GM12878 (cell line): ENCODE measurements at regions not wholly inside any gene's neighbourhood (a gene's known extent, or its start where the extent isn't known, plus 50 kb on each side); places are given as distances from the start of the nearest gene placed in this dataset.

Source experiments
- BCL11A ChIP-seq: IDR thresholded peaks from 2 replicates; pipeline ENCODE4 v1.6.1; 2011; ENCODE audit warnings: low read depth, low read length
- CTCF ChIP-seq, 3 experiments: IDR thresholded peaks in 2 of 3; conservative IDR thresholded peaks in 1 of 3; 2 replicates each; pipeline ENCODE4 v1.5.1; 2011; ENCODE audit warnings: low read depth in 3 of 3, low read length in 3 of 3, mild to moderate bottlenecking in 3 of 3, control low read depth in 2 of 3, moderate library complexity in 2 of 3, inconsistent platforms in 1 of 3, mixed read lengths in 1 of 3; ENCODE audit not compliant: control insufficient read depth in 2 of 3, insufficient read depth in 1 of 3; ENCODE audit errors: extremely low read depth in 1 of 3
- DPF2 ChIP-seq: fragments of 450-650 bp; IDR thresholded peaks from 2 replicates; pipeline ENCODE4 v1.6.1; 2017; ENCODE audit warnings: mild to moderate bottlenecking
- ELK1 ChIP-seq: IDR thresholded peaks from 2 replicates; pipeline ENCODE4 v1.6.1; 2012; ENCODE audit warnings: low read depth, low read length, improper control_type of control experiment
- ESRRA ChIP-seq: IDR thresholded peaks from 2 replicates; pipeline ENCODE4 v1.6.1; 2012; ENCODE audit warnings: mild to moderate bottlenecking, low read length, improper control_type of control experiment
- ETV6 ChIP-seq, 2 experiments: fragments of 450-650 bp in 1 of 2; IDR thresholded peaks in 1 of 2; conservative IDR thresholded peaks in 1 of 2; 2 replicates each; pipeline ENCODE4 v1.6.1; 2014; ENCODE audit warnings: antibody characterized with exemption in 1 of 2, borderline replicate concordance in 1 of 2, low read depth in 1 of 2, mild to moderate bottlenecking in 1 of 2, moderate library complexity in 1 of 2
- GABPA ChIP-seq: IDR thresholded peaks from 2 replicates; pipeline ENCODE4 v1.6.1; 2014; ENCODE audit warnings: antibody characterized with exemption, low read depth, mild to moderate bottlenecking, inconsistent platforms
- GATAD2B ChIP-seq: fragments of 450-650 bp; conservative IDR thresholded peaks from 2 replicates; pipeline ENCODE4 v1.6.1; 2017; ENCODE audit warnings: low read depth, mild to moderate bottlenecking, moderate library complexity
- KLF5 ChIP-seq: fragments of 450-650 bp; IDR thresholded peaks from 2 replicates; pipeline ENCODE4 v1.6.1; 2014; ENCODE audit warnings: mild to moderate bottlenecking; ENCODE audit not compliant: partially characterized antibody
- POLR2AphosphoS5 ChIP-seq: IDR thresholded peaks from 2 replicates; pipeline ENCODE4 v1.6.1; 2011; ENCODE audit warnings: mild to moderate bottlenecking, low read length, inconsistent platforms
- RAD21 ChIP-seq: IDR thresholded peaks from 2 replicates; pipeline ENCODE4 v1.6.1; 2011; ENCODE audit warnings: mild to moderate bottlenecking, low read depth, low read length, moderate library complexity; ENCODE audit not compliant: insufficient read depth
- RFX5 ChIP-seq: IDR thresholded peaks from 2 replicates; pipeline ENCODE4 v1.6.1; 2011; ENCODE audit warnings: low read depth, low read length, improper control_type of control experiment
- TAF1 ChIP-seq: IDR thresholded peaks from 2 replicates; pipeline ENCODE4 v1.6.1; 2011; ENCODE audit warnings: mild to moderate bottlenecking, low read depth, low read length, borderline replicate concordance

DNA sequence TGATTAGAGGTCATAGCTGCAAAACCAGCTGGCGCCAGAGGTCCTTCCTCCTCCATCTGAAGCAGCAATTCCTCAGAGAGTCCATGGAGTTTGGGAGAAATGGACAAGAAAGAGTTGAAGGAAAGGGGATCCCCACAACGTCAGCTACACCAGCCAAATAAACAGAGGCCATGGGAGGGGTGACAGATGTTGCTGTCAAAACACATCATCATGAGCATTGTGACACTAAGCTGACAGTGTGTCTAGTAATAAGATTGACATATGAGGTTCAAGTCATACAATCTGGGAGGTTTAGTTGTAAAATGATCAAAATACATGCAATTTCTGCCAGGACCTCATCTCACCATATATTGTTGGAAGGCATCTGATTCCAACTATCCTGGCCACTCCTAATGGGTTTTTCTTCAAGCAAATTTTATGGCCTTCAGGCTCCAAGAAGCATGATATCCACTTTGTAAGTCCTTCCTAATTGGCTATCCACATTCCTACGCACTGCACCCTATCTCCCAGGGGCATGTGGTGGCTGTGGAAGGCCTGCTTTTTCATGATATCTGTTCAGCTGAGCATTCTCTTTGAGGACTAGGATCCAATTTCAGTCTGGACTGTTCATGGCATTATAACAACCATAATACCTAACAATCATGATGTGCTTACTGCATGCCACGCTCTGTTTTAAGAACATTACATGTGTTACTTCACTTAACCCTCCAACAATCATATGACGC is 335.0 kb upstream of the ID2 start:
- TF ChIP-seq CTCF (IDR thresholded peaks at IDR 0.05 in 2 of 3, conservative IDR thresholded peaks at IDR 0.05 in 1 of 3; ENCODE audit: control insufficient read depth in 2 of 3, extremely low read depth in 1 of 3, insufficient read depth in 1 of 3, low read depth in 3 of 3, low read length in 3 of 3) (no peak), GATAD2B (no peak), TAF1 (no peak), KLF5 (no peak), GABPA (no peak), ETV6 (conservative IDR thresholded peaks at IDR 0.05 in 1 of 2, IDR thresholded peaks at IDR 0.05 in 1 of 2; ENCODE audit: borderline replicate concordance in 1 of 2, low read depth in 1 of 2) (no peak), RFX5 (no peak), DPF2 (no peak), BCL11A (no peak), ELK1 (no peak), ESRRA (no peak), RAD21 (no peak), POLR2AphosphoS5 (no peak)
